AG09319 (cell line): ENCODE measurements at regions not wholly inside any gene's neighbourhood (a gene's known extent, or its start where the extent isn't known, plus 50 kb on each side); places are given as distances from the start of the nearest gene placed in this dataset.

Source experiments
- DNase-seq: peaks from one replicate; pipeline ENCODE4 v3.0.0-alpha.2; 2010; ENCODE audit warnings: low read depth; ENCODE audit errors: extremely low read depth
- TF ChIP-seq, protein P1 (sequence below): IDR thresholded peaks from 2 replicates; pipeline ENCODE4 v1.5.1; 2011; ENCODE audit warnings: low read depth, mild to moderate bottlenecking, inconsistent platforms, low read length, moderate library complexity

GRCh38 chr12:124143726-124144125, 151.2 kb upstream of the RFLNA start:
- TF ChIP-seq, protein P1, sequence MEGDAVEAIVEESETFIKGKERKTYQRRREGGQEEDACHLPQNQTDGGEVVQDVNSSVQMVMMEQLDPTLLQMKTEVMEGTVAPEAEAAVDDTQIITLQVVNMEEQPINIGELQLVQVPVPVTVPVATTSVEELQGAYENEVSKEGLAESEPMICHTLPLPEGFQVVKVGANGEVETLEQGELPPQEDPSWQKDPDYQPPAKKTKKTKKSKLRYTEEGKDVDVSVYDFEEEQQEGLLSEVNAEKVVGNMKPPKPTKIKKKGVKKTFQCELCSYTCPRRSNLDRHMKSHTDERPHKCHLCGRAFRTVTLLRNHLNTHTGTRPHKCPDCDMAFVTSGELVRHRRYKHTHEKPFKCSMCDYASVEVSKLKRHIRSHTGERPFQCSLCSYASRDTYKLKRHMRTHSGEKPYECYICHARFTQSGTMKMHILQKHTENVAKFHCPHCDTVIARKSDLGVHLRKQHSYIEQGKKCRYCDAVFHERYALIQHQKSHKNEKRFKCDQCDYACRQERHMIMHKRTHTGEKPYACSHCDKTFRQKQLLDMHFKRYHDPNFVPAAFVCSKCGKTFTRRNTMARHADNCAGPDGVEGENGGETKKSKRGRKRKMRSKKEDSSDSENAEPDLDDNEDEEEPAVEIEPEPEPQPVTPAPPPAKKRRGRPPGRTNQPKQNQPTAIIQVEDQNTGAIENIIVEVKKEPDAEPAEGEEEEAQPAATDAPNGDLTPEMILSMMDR = no peak
- DNase-seq = no peak

DNA sequence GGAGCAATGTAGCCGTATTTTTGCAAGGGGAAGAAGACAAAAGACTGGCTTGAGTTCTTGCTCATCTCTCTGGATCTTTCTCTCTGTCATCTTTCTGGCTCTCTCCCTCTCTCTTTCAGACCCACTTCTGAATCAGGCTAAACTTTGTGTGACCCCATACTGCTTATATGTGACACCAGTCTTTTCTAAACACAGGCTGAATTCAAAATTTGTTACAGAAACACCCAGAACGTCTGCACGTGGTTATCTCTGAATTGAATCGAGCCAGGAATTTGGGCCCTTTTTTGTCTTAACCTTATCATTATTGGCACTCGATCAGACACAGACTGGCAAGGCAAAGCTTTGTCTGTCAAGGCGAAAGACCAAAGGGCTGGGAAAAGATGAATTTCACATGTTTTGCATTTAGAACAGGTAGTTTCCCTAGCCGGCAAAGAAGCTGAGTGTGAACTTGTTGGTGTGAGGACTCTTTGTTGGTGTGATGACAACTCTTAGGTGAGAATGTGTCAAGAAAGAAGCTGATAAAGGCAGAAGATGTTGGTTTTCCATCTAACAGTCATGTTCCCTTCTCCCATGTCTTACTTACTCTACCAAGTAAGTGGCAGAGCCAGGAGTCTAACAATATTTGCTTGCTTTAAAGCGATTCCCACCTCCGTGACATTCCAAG, 150.2 kb upstream of the RFLNA start:
- DNase-seq = no peak
- TF ChIP-seq, protein P1 = no peak

DNA sequence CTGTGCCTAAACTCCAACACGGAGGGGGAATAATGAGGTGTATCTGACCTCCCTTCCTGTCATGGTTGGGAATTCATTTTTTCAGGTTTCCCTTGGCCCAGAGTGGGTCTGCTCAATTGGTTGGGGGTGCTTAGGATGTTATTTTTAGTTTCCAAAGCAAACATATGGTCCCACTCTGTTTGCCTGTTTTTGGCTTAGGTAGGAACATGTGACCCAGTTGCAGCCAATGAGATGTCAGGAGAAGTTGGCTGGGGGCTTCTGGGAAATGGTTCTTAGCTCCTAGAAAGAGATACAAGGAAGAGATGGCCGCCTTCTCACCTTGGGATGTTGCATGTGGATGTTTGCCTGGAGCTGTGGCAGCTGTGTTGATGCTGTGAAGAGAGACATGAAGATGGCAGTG, 147.9 kb upstream of the RFLNA start:
- DNase-seq = no peak
- TF ChIP-seq, protein P1 = no peak

GRCh38 chr12:124147575-124147974, 147.3 kb upstream of the RFLNA start:
- TF ChIP-seq, protein P1 = no peak
- no peak for DNase-seq

GRCh38 chr12:124148481-124149273, 146.2 kb upstream of the RFLNA start:
- TF ChIP-seq, protein P1 = no peak
- no peak for DNase-seq

DNA sequence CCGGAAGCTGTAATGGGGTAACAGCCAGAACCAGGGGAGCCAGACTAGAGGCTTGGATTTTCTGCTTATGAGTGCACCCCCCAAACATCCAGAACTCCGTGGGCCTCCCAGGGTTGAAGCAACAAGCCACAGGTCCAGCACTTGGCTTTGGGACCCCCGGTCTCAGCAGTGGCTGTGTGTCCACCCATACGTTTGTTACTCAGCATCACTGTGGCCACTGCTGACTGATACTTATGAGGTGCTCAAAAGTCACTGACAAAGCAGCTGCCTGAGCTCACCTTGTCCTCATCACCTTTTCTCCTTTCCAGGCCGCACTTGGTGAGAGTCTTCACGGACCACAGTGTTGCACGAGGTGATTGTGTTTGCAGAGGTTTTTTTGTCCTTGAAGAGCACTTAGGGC, 145.6 kb upstream of the RFLNA start:
- DNase-seq = no peak
- TF ChIP-seq, protein P1 = no peak

- DNase-seq = no peak
- TF ChIP-seq, protein P1 = no peak
Observed at GRCh38 chr12:124150168-124150567, 144.7 kb upstream of the RFLNA start.
